NCI-H2196 (cell line): ENCODE measurements at regions not wholly inside any gene's neighbourhood (a gene's known extent, or its start where the extent isn't known, plus 50 kb on each side); places are given as distances from the start of the nearest gene placed in this dataset.

ENCODE experiments used
- DNase-seq: peaks from one replicate; lab custom pipeline; 2025; ENCODE audit not compliant: unreplicated experiment; lab: John Stamatoyannopoulos, UW

GRCh38 chr11:109745996-109746625 is 324.1 kb downstream of the C11orf87 start:
- no peak for DNase-seq

- no peak for DNase-seq
Measured at GRCh38 chr11:109747839-109748238, 325.8 kb downstream of the C11orf87 start.

- DNase-seq: no peak
Measured at GRCh38 chr11:109749476-109749875, 327.5 kb downstream of the C11orf87 start.

- no peak for DNase-seq
Measured at GRCh38 chr11:109750964-109751363, 329.0 kb downstream of the C11orf87 start.

GRCh38 chr11:109752212-109752825 is 330.3 kb downstream of the C11orf87 start:
- no peak for DNase-seq

GRCh38 chr11:109756521-109756920 is 334.5 kb downstream of the C11orf87 start:
- DNase-seq: no peak

- no peak for DNase-seq
Measured at GRCh38 chr11:109756951-109757350, 335.0 kb downstream of the C11orf87 start.

- no peak for DNase-seq
Measured at GRCh38 chr11:109762546-109762945, 330.6 kb upstream of the ZC3H12C start.

GRCh38 chr11:109765709-109766311 is 327.4 kb upstream of the ZC3H12C start:
- DNase-seq: no peak

GRCh38 chr11:109769858-109770257 is 323.3 kb upstream of the ZC3H12C start:
- no peak for DNase-seq

- DNase-seq: no peak
Measured at GRCh38 chr11:109770323-109770722, 322.9 kb upstream of the ZC3H12C start.

GRCh38 chr11:109772892-109773291 is 320.3 kb upstream of the ZC3H12C start:
- no peak for DNase-seq

GRCh38 chr11:109775686-109776085 is 317.5 kb upstream of the ZC3H12C start:
- no peak for DNase-seq

- no peak for DNase-seq
Measured at GRCh38 chr11:109783014-109783413, 310.2 kb upstream of the ZC3H12C start.

- no peak for DNase-seq
Measured at GRCh38 chr11:109783840-109784239, 309.4 kb upstream of the ZC3H12C start.

GRCh38 chr11:109784536-109784935 is 308.7 kb upstream of the ZC3H12C start:
- no peak for DNase-seq

GRCh38 chr11:109785198-109785597 is 308.0 kb upstream of the ZC3H12C start:
- DNase-seq: no peak

GRCh38 chr11:109785714-109786113 is 307.5 kb upstream of the ZC3H12C start:
- DNase-seq: no peak

- DNase-seq: no peak
Measured at GRCh38 chr11:109788948-109789490, 304.2 kb upstream of the ZC3H12C start.

- DNase-seq: no peak
Measured at GRCh38 chr11:109789901-109790300, 303.3 kb upstream of the ZC3H12C start.

- no peak for DNase-seq
Measured at GRCh38 chr11:109791337-109791736, 301.9 kb upstream of the ZC3H12C start.

GRCh38 chr11:109794501-109794900 is 298.7 kb upstream of the ZC3H12C start:
- no peak for DNase-seq
